Non-pigmented ciliary epithelial cell (primary cell): ENCODE measurements at regions not wholly inside any gene's neighbourhood (a gene's known extent, or its start where the extent isn't known, plus 50 kb on each side); places are given as distances from the start of the nearest gene placed in this dataset.

Experiments
- DNase-seq: peaks from one replicate; pipeline ENCODE4 v3.0.0-alpha.2; 2010; ENCODE audit warnings: low read depth

DNA sequence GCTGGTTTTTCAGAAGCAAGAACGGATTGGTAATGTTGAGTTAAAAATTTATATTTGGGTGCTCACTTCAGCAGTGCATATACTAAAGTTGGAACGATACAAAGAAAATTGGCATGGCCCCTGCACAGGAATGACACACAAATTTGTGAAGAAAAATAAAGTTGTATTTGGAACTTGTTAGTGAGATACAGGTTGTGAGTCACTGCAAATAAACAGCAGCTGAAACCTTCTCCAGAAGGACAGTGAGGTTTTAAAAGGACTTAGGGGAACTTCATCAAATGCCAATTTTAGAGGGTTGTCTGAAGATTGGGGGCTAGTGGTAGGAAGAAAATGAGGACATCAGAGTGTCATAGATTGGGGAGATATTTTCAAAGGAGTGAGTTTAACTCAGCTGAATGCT, 79.7 kb upstream of the ELOVL6 start:
- no peak for DNase-seq

DNA sequence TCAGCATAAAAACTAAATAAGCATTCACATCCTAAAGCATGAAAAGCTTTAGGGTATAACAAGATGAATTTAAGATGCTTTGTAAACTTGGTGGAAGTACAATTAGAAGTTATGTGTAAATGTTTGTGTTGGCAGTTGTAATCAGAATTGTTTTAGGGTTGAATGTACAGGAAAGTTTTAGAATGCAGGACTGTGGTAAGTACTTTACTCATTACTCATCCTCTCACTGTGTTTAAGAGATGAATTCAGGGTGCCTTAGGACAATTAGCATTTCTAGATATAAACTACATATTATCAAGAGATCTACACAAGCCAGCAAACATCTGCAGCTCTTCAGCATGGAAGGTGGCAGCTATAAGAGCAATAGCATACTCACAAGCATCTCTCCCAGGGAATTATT, 77.5 kb upstream of the ELOVL6 start:
- DNase-seq = peak; percentile 44

DNA sequence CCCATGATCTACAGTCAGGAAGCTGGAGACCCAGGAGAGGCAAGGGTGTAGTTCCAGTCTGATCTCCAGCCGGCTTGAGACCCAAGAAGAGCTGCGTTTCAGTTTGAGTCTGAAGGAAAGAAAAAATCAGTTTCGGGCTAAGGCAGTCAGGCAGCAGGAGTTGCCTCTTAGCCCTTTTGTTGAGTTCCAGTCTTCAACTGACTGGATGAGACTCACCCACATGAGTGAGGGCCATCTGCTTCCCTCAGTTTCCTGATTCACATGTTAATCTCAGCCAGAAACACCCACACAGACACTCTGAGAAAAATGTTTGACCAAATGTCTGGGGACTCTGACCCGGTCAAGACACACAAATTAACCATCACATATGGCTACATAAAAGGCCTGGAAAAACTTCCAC, 73.6 kb upstream of the ELOVL6 start:
- DNase-seq = no peak

DNA sequence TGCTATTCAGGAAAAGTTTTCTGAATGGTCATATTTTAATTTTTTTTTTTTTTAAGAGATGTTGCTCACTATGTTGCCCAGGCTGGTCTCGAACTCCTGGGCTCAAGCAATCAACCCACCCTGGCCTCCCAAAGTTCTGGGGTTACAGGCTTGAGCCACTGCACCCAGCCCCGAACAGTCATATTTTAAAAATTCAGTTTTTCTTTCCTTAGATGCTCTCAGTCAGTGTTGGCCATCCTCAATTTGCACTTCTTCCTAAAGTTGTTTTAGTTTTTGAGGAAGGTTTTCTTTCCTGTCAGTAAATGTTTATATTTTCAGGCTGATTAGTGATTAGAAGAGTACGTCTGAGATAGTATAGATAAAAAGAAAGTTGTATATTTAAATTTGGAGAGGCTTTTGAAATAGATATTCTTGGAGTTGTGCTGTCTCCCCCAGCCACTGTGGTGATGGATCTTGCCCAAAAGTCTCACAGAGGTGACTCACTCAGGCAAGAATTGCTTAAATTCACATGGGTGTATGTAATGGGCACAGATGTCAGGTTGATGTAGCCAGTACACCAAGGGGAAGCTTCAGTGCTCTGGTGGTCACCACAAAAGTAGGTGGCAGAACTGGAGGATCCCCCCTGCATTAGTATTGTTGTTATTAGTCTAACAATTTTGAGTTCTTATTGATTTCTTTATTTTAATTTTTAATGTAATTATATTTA, 72.2 kb upstream of the ELOVL6 start:
- peak; percentile 63 for DNase-seq

DNA sequence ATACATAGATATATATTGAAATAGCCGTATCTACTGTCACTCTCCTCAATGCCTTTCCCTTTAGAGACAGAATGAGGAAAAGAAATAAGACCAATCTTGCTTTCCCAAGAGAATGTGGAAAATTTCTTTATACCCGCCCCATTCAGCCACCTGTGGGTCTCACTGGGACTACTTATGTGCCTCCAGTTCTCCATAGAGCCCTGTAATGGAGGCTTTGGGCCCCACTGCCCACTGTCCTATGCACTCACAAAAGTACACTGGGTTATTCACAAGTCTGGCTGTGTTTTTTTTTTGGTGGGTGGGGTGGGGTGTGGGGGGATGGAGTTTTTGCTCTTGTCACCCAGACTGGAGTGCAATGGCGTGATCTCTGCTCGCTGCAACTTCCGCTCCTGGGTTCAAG, 70.4 kb upstream of the ELOVL6 start:
- DNase-seq = no peak

DNA sequence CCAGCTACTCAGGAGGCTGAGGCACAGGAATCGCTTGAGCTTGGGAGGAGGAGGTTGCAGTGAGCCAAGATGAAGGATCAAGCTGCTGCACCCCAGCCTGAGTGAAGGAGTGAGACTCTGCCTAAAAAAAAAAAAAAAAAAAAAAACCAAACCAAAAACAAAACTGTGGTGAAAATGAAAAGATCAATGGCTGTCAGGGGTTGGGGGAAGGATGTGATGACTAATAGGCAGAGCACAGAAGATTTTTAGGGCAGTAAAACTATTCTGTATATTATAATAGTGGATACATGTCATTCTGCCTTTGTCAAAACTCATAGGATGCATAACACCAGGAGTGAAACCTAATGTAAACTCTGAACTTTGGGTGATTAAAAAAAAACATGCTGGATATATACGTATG, 69.9 kb upstream of the ELOVL6 start:
- DNase-seq = no peak

DNA sequence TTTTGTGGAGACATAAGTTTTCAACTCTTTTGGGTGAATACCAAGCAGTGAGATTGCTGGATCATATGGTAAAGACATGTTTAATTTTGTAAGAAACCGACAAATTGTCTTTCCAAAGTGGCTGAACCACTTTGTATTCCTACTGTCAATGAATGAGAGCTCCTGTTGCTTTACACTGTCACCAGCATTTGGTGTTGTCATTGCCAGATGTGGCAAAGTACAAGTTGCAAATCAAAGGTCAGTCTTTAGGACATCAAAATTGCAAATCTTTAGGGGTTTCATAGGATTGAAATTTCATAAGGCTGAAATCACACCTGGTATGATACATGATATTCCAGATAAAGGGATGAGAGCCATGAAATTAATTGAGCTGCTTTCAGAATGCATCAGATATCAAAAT, 67.7 kb upstream of the ELOVL6 start:
- no peak for DNase-seq

DNA sequence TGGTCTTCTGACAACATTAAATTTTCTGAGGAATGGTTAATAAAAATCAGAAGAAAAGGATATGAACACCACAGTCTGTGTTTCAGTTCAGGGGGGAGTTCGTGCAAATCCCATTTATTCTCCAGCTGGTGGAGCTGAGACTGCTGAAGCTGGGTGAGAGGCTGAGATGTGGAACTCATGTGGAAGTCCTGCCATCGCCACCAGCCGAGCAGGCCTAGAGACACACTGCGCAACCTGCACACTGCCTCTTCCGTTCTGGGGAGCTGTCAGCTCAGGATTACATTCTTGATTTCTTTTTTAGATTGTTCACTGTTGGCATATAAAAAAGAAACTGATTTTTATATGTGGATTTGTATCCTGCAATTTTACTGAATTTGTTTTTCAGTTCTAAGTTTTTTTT, 66.6 kb upstream of the ELOVL6 start:
- DNase-seq = no peak

DNA sequence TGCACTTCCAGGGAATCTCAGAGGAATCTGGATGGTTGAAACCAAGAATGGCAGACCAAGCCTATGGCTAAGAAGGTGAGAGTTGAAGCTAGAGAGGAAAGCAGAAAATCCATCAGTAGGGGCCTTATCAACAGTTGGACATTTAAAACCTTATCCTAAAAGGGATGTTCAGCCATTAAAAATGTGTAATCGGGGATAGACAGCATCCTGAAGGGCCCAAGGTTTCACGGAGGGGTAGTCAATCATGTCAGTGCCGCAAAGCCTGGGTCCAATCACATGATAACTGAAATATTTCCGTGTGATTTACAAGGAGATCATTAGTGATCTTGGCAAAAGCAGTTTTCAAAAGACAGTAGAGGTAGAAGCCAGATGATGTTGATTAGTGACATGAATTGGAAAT, 61.9 kb upstream of the ELOVL6 start:
- no peak for DNase-seq

DNA sequence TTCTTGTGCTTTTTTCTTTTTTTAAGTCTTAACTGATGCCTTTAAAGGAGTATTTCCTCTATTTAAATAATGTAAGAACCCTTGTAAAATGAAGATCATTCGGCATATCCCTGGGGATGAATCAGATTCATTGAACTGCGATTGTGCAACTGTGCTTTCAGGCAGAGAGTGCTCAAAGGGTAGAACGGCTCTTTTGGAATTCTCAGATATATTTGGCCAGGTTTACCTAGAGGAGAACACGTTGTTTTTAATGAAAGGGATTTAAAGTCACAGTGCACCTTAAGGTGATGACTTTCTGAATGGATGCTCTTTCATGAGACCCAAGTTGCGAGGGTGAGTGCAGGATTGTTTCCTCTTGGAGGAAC, 51.6 kb upstream of the ELOVL6 start:
- no peak for DNase-seq

DNA sequence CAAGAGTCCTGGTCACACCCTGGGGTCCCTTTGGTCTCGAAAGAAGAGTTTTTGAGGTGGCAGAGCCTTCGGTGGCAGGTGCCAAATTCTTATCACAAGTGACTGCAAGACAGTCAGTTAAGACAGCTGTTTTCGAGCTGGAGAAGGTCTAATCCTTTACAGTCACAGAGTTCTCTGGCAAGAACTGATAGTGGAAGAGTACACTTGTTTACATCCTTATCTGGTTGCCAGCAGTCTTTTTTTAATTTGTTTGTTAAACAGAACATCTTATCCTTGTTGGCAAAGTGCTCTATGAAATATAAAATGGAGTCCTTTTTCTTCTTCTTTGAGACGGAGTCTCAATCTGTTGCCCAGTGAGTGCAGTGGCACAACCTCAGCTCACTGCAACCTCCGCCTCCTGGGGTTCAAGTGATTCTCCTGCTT, 50.4 kb upstream of the ELOVL6 start:
- no peak for DNase-seq
